Left lung (tissue), 4 donors: ENCODE measurements at regions not wholly inside any gene's neighbourhood (a gene's known extent, or its start where the extent isn't known, plus 50 kb on each side); places are given as distances from the start of the nearest gene placed in this dataset.

Experiments
- ATAC-seq: fragments of 200-7000 bp; cut with Tn5 transposase; one replicate; pipeline ENCODE4 v1.9.1; 2020; ENCODE audit warnings: moderate library complexity
- DNase-seq, 4 donors: peaks; one replicate each; pipeline ENCODE4 v3.0.0-alpha.2; 2013 to 2020
- H3K27ac ChIP-seq, 2 donors: fragments of 200-600 bp; sonication (generic) in 1 of 2; one replicate each; pipeline versions ENCODE4 v1.5.0 to v1.8.0; 2020 to 2021
- H3K27me3 ChIP-seq, 2 donors: fragments of 200-600 bp; sonication (generic) in 1 of 2; one replicate each; pipeline versions ENCODE4 v1.5.0 to v1.8.0; 2020 to 2021
- H3K36me3 ChIP-seq, 2 donors: fragments of 200-600 bp; sonication (generic) in 1 of 2; one replicate each; pipeline versions ENCODE4 v1.5.0 to v1.8.0; 2020 to 2021
- H3K4me1 ChIP-seq, 2 donors: fragments of 200-600 bp; one replicate each; pipeline ENCODE4 v1.8.0; 2021
- H3K4me3 ChIP-seq, 2 donors: fragments of 200-600 bp; sonication (generic) in 1 of 2; one replicate each; pipeline versions ENCODE4 v1.5.0 to v1.8.0; 2020 to 2021; ENCODE audit warnings: mild to moderate bottlenecking in 1 of 2
- H3K9me3 ChIP-seq, 2 donors: fragments of 200-600 bp; sonication (generic) in 1 of 2; one replicate each; pipeline versions ENCODE4 v1.5.0 to v1.8.0; 2020 to 2021
- CTCF ChIP-seq, 2 donors: fragments of 200-600 bp; sonication (generic) in 1 of 2; IDR thresholded peaks; one replicate each; pipeline versions ENCODE4 v1.5.0 to v1.8.0; 2021; ENCODE audit warnings: antibody characterized with exemption in 2 of 2
- intact Hi-C, 2 donors: fragments of 100-400 bp; cut with DNase I; formaldehyde crosslinking; loops; one replicate each; pipeline versions ENCODE4 v1.11.2 to v1.14.2; 2022
- donor health status: DM: no; HTN: yes; CAD: no.
- donor health status: DM: no; HTN: no; CAD: no.

DNA sequence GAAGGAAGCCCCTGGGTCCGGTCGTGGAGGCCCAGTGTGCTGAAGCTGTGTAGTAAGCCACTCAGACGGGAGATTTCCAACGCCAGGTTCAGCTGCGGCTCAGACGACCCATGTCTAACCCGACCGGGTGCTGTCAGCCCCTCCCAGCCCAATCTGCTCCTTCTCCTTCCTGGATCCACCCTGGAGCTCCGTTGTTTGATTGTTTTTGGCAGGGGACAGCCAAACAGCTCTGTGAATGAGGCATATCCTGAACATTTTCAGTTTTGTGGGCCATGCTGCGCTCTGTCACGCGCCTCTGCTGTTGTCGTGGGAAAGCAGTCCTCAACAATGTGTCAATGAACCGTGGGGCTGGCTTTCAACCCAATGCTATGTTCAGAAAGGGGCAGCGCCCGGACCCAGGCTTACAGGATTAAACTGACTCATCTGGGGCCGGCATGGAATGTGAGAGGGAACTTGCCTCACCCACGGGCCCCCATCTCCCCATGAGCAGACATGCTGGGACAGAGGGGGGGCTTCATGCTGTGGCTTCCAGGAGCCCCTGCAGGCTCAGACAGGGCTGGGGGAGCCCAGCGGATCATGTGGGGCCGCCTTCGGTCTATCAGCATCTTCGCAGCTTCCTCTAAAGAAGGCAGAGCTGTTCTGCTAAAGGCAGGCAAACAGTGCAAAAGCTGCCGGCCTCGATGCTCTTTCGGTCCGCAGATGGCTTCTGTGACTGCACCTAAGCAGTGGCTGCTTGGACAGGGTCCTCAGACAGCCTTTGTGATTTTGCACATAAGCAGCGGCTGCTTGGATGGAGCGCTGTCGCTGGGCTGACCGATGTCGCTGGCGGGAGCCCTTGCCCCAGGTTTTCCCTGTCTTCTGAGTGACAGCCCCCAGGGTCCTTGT is 101.7 kb downstream of the RIPK4 start:
- H3K4me1 ChIP-seq: peaks cover 0 to 5% of the 10 kb centered on the region in 2 donors
- no peaks in the 10 kb centered on the region for H3K9me3 ChIP-seq
- peaks cover 0 to 4% of the 10 kb centered on the region in 2 donors for H3K27me3 ChIP-seq
- peak; percentile 10 for ATAC-seq
- intact Hi-C loops: no loop called here
- H3K36me3 ChIP-seq: no peaks in the 10 kb centered on the region
- TF ChIP-seq CTCF (IDR thresholded peaks at IDR 0.05): no peak
- DNase-seq: no peak
- H3K27ac ChIP-seq: no peak overlapping the region
- no peak overlapping the region for H3K4me3 ChIP-seq

GRCh38 chr21:41663805-41664788 is 102.8 kb downstream of the RIPK4 start:
- H3K36me3 ChIP-seq: no peaks in the 10 kb centered on the region
- H3K27ac ChIP-seq: no peak overlapping the region
- peaks cover 0 to 8% of the 10 kb centered on the region in 2 donors for H3K27me3 ChIP-seq
- DNase-seq (peak in 1 of 4 donors; percentile 56), ATAC-seq (peak; percentile 63)
- no peak for TF ChIP-seq CTCF (IDR thresholded peaks at IDR 0.05)
- H3K4me1 ChIP-seq: peaks cover 0 to 5% of the 10 kb centered on the region in 2 donors
- intact Hi-C loops: no loop called here
- H3K9me3 ChIP-seq: no peaks in the 10 kb centered on the region
- H3K4me3 ChIP-seq: no peak overlapping the region

GRCh38 chr21:41662761-41663160 is 104.1 kb downstream of the RIPK4 start:
- intact Hi-C loops: no loop called here
- ATAC-seq (no peak), DNase-seq (no peak)

DNA sequence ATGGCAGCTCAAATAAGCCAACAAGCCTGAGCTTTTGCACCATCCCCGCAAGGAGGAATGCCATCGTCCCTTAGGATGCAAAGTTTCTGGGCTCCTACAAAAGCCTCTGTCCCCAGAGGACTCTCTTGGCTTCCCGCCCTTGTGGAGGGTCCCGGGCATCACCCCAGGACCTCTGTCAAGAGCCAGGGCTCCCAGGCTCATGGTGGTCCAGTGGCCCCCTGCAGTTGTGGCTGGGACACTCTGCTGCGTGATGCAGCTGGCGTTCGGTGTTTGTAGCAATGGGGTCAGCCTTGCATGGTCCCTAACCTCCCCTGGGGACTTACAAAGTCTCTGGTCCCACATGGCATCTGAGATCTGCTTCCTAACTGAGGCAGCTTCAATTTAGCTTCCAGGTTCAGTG is 104.7 kb downstream of the RIPK4 start:
- intact Hi-C loops: no loop called here
- H3K27me3 ChIP-seq: peaks cover 0 to 8% of the 10 kb centered on the region in 2 donors
- DNase-seq (no peak), ATAC-seq (no peak)
- peaks cover 0 to 5% of the 10 kb centered on the region in 2 donors for H3K4me1 ChIP-seq
- no peaks in the 10 kb centered on the region for H3K9me3 ChIP-seq
- H3K4me3 ChIP-seq: no peak overlapping the region
- no peak overlapping the region for H3K27ac ChIP-seq
- no peaks in the 10 kb centered on the region for H3K36me3 ChIP-seq
- TF ChIP-seq CTCF (IDR thresholded peaks at IDR 0.05): no peak

More at GRCh38 chr21:41662761-41663160, 104.1 kb downstream of the RIPK4 start:
- Histone ChIP-seq H3K36me3 (no peaks in the 10 kb centered on the region), H3K27ac (no peak overlapping the region), H3K27me3 (peaks cover 0 to 8% of the 10 kb centered on the region in 2 donors), H3K4me3 (no peak overlapping the region), H3K9me3 (no peaks in the 10 kb centered on the region), H3K4me1 (peaks cover 0 to 5% of the 10 kb centered on the region in 2 donors)
- no peak for TF ChIP-seq CTCF (IDR thresholded peaks at IDR 0.05)
